DMS114 treated with DMSO at 0.1 percent for 48 hours (cell line): ENCODE measurements at regions not wholly inside any gene's neighbourhood (a gene's known extent, or its start where the extent isn't known, plus 50 kb on each side); places are given as distances from the start of the nearest gene placed in this dataset.
"Not testable (repeated sequence)": the region's sequence is repeated elsewhere in the genome, so short reads cannot be mapped to it uniquely, and the experiment has no call there.

Experiments used
- DNase-seq: peaks from one replicate; lab custom pipeline; 2025; ENCODE audit not compliant: unreplicated experiment; lab: John Stamatoyannopoulos, UW

DNA sequence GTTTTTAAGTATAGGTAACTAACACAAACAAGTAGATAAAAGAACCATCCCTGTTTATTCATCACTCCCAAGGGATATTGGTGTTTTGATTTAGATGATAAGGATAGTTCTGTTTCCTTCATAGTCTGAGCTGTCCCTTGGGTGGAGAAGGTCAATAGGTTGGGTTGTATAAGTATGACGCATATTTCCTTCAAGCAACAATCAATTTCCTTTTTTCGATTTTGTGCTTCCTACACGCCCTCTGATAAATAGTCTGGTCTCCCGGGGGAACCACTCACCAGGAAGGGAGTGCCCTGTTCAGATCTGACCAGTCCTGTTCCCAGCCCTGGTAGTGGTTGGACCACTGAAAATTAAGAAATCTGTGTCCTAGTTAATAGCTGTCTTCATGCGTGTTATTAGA is 378.8 kb upstream of the FAR2 start:
- no peak for DNase-seq

DNA sequence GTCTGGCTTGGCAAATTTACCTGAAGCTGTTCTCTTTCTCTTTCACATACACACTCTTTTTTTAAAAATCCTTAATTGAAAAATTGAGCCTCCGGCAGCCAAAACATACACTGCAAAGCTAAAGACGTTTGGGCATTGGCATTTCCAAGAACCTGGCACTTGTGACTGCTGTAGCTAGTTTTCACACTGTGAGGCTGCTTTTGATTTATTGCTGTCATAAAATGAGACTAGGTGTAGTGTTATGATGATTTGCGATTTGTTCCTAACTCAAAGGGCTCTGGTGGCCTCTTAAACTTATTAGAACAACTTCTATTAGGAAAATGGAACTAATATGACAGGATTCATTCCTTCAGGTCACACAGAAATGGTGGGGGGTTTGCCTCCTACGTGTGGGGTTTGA is 377.1 kb upstream of the FAR2 start:
- no peak for DNase-seq

DNA sequence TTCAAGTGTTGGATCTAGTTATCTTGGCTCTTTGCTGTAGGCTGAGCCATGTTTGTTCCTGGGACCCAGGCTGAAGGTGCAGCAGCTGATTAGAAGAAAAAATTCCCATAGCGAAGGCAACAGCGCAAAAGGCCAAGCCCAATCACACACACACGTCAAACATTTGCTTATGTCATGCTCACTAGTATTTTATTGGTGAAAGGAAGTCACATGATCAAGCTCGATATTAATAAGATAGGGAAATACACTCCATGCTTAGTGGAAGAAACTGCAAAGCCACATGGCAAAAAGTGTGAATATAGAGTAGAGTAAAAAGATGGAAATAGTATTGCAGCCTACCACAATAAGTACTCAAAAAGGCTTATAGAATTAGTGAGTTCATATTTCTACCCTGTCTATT is 373.5 kb upstream of the FAR2 start:
- DNase-seq, result no peak

DNA sequence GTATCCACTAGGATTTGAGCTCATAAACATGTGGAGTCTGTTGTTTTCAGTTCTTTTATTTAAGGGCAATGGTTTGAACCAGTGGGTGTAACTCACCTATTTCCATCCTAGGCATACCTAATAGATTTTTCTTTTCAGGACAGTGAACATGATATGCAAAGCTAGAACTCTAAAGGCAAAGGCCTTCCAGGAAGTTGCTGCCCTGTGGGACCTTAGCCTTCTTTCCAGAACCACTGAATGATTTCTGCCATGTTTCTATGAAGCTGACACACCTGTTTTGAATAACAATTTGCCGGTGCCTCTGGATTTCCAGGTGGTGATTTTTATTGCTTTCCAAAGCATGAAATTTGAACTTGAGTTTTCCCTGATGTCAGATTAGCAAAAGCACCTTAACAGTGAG is 372.9 kb upstream of the FAR2 start:
- no peak for DNase-seq

DNA sequence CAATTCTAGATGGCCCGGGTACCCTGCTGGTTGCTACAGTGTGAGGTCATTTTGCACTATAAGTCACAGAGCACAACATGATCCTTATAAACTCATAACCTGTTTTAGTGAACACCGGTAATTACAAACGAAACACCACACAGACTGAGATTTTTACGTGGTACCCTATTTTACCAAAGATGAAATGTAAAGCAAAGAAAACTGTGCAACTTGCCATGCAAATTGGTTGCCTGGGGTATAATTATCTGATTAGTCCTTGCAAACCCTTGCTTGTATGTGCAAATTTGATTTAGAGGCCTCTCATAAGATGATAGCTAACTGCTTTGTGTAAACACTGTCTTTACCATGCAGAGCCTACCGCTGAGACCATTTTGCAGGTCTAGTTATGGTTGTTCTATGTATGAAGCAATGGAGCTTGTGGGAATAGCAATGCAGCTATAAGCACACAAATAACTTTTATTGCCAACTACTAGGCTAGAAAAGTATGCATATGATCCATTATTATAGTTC is 372.1 kb upstream of the FAR2 start:
- no peak for DNase-seq

DNA sequence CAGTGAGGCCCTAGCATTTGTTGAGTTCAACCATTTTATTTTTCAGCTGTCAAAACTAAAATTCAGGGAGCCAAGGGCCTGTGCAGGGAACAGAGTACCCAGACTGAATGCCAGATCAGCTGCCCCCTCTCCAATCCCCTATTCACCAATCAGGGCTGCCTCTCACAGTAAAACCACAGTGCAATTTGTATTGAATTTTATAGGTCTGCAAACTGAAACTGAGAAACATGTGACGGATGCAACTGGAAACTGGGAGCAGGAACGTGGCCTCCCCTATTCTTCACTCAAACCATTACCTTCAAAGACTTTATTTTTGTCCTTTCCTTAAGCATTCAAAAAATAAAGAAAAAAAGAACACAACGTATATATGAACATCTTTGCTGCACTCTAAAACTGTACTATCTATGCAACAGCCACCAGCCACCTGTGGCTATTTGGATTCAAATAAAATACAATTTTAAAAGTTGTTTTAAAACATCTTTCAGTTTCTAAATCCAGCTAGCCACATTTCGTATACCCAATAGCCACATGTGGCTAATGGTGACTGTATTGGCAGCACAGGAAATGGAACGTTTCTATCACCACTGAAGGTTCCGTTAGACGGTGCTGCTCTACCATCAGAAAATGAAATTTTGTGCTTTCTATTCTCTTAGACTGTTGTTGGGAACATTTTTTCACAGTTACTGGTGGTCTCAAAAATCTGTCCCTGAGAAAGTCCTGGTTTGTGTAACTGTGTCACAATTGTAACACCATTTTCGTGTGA is 371.3 kb upstream of the FAR2 start:
- no peak for DNase-seq

DNA sequence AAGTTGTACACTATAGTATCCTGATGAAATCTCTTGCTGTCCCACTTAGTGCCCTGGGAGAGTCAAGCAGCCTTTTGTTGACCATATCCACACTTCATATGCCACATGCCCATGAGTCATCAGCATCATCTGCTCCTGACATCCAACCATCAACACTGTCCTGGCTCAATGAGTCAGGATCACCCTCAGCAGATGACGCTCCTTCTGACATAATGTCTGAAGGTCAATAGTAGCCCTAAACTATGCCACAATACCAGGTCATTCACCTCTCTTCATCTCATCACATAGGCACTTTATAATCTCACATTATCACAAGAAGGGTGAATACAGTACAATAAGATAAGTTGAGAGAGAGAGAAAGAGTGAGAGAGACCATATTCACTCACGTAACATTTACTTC is 369.0 kb upstream of the FAR2 start:
- DNase-seq, result no peak

DNA sequence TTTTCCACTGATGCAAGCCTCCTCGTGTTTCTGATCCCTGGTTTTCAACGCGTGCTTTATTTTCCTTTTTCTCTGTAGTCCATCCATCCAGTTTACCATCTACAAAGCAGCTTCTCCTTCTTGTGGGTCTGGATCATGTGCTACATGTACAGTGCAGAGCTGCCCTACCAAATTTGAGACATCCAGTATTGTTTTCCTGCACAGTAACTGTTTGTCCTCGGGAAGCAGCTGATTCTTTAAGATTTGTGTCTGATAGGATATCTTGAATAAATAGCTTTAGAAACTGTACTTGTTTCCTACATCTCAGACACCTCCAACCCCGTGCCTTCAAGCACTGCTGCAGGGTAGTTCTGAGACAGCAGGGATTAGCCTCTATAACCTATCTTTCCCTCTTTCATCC is 368.1 kb upstream of the FAR2 start:
- no peak for DNase-seq

DNA sequence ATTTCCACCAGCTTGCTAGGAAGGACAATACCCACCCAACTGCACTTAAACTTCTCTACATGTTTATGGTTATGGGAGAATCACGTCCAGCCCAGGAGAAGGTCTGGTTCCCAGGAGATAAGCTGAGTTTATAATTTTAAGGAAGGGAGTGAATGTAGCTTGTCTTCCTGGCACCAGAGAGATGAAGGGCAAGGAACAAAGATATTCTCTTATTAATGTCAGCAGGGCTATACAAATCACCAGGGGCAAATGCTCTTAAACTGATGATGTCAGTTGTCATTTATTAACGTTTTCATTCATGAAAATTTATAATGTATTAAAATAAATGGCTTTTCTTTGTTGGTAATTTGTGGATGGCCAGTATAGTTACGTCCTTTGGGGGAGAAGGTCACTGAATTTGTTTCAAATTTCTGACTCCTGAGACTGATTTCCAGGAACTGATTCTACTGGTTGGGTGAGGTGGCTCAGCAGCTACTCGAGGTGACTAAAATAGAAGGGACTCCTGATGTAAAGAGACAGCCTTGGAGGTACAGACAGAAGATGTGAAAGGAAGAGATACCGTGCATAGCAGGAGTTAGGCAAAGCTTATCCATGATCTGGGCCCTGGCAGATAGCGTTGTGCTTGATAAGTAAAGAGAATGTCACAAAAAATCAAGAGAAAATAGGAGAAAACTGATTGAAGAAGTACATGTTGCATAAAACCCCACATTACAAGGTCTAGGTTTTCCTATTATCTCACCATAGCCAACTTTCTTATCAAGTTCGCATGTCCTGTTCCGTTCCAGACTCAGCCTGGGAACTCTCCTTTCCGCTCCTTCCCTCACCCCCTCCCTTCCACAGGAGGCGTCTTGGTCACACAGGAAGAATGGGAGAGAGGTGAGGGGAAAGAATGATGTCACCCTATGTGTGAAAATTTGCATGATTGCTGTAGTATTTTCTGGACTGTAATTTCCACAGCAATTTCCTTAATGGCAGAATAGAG is 367.1 kb upstream of the FAR2 start:
- no peak for DNase-seq

DNA sequence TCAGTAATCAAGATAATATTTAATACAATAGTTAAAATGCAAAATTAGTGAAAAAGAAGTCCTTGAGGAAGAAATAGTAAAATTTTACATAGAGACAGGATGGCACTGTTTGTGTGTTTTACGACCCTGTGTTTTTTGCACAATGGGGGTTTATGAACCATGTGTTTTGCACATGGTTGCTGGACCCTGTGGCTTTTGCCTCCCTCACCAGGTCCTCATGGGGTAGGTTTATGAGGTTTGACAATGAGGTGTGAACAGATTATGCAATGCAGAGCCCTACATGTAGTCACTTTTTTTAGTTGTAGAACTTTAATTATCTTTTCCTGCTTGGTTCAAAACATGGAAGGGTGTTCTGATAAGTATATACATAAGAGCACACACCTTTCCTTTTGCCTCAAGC is 366.3 kb upstream of the FAR2 start:
- DNase-seq, result no peak

DNA sequence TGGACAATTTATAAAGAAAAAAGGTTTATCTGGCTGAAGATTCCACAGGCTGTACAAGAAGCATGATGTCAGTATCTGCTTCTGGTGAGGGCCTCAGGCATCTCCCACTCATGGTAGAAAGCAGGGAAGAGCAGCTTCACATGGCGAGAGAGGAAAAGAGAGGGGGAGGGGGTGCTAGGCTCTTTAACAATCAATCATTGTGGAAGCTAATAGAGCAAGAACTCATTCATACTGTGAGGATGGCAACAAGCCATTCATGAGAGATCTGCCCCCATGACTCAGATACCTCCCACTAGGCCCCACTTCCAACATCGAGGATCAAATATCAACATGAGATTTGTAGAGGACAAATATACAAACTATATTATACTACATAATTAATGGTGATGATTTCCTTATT is 361.9 kb upstream of the FAR2 start:
- DNase-seq, result no peak

DNA sequence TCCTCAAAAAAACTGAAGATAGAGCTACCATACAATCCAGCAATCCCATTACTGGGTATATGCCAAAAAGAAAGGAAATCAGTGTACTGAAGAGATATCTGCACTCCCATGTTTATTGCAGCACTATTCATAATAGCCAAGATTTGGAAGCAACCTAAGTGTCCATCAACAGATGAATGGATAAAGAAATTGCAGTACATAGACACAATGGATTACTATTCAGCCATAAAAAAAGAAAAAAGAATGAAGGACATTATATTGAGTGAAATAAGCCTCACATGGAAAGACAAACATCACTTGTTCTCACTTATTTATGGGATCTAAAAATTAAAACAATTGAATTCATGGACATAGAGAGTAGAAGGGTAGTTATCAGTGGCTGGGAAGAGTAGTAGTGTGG is 360.8 kb upstream of the FAR2 start:
- DNase-seq, result not testable (repeated sequence)

DNA sequence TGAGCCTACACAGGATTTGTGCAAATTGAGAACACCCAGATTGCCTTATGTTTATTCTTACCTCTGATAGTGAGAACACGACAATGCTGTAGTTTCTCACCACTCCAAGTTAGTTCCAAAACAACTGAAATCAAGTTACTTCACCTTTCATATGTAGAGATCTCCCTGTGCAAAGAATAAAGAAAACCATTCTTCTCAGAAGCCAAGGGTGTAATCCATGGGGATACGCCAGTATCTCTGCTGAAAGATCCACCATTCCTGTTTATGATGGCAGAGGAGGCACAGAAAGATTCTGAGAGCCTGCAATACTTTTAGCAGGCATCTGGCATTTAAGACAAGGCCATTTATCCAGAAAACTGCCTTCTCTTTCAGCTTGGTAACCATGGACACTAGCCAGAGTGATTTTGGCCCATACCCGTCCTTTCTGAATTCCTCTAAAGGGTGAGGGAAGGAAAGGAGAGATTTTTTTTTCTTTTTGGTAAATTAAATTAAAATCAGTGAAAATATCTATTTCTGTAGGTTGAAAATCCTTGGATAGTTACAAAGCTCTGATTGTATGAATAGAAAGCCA is 355.4 kb upstream of the FAR2 start:
- no peak for DNase-seq

DNA sequence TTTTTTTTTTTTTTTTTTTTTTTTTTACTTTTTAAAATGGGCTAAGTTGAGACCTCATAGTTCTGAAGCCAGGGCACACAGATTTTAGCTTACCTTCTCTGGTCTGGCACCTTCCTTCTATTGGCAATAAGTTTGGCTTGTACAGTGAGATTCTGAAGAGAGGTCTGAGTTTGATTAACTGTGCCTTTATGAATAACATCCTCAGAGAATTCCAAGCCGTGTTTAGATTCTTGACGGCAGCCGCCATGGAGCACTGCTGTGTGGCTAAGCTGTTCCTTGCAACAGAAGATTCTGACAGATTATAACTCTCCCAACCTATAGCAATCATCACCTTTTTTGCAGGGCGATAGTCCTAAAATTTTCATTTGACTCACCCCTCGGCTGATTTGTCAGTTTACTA is 354.9 kb upstream of the FAR2 start:
- DNase-seq, result no peak

DNA sequence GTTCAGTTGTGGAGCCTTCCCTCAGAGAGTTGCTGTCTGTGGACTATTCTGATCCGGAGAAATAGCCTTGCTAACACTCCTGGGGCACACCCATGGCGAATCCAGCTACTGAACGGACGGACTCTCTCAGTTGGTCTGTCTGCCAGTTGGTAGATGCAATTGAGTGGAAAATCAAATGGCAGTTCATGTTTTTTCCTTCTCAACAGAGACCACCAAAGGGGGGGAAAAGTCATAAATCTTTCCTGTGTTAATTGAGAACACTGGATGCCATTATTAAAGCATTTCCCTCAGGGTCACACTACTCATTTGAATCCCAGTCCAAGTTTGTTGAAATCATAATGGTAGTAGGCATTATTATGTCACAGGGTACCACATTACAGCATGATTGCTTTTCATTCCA is 354.3 kb upstream of the FAR2 start:
- DNase-seq, result no peak

DNA sequence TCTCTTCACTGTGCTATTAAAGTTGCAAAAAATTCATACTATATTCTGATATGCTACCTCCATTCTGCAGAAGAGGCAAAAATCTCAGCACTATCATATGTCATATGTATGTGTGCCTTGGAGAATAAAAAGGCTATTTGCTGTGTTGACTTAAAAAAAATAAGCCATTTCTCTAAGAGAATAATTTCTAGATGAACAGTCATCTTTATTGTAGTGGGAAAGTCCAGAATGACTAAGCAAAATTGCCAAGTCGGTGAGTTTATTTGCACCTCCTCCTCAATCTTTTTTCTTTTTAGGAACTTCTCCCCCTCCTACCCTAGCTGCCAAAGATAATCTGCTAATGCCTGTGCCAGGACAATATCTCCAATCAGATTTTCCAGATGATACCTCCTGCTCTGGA is 353.8 kb upstream of the FAR2 start:
- no peak for DNase-seq

DNA sequence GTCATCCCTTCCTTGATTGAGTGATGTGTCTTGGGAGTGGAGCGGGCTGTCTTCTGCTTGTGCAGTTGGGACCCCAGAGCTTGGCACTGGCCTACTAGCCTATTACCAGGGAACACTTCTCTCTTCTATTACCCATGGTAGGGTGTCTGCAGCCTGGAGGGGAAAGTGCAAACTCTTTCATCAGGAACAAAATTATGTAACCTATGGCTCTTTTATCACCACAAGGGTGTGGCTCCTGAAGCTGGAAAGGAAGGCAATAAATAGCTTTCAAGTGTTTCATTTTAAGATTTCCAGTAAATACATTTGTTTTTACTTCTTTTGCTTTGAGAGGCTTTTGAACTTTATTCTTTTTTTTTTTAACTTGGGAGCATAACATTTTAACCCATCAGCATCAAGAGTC is 349.7 kb upstream of the FAR2 start:
- no peak for DNase-seq

DNA sequence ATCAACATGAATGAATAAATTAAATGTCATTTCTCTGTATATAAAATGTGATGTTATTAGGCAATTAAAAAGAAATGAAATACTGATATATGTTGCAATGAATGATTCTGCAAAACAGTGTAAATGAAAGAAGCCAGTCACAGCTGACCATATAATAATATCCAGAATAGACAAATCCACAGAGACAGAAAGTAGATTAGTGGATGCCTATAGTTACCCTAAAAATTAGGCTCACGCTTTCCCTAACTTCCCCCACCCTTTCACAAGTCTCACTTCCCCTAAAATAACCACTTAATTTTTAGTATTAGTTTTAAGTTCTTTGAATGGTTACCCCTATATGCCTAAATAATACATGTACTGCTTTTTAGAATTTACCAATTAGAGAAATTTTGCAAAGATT is 348.9 kb upstream of the FAR2 start:
- DNase-seq, result no peak

DNA sequence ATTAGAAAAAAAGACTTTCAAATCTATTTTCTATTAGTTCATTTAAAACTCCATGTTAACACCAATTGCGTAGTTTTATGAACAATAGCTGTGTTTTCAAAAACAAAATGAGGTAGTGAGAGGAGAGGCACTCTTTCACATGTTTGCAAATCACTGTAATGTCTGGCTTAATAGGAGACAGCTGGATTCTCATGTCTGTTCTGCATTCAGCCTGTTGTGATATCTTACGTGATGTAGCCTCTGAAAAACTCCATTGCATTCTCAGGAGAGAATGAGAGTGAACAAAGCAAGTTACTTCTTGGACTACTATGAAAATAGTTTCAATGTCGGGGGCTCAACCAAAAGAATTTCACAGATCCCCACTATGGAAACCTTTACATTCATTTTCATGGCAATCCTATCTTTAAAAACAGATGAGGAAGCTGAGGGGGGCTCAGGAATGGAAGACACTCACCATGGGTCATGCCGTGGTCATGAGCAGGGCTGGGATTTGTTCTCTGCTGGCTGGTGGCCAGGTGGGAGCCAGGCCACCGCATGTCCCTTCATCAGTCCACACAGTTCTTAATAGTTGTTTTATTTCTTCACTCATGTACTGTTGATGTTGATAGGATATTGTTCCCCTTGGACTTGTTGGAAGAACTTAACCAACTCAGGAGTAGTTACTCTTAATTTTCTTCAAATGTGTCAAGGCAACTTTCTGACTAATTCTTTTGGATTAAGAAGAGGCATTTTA is 346.2 kb upstream of the FAR2 start:
- DNase-seq, result no peak

DNA sequence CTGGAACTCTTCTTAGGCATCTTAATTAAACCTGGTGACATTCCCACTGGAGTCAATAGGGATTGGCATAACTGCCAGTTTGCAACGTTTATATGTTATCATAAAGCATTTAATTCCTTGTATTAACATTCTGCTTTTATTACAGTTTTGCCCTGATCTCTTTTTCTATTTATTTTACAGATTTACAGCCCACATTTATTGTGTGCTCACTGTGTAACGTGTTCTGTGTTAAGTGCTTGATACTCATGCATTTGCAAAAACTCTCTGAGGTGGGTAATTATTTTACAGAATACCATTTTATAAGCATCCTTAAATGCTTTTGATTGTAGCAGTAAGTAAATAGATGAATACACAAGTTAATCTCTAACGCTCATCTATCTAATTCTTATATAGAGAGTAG is 341.5 kb upstream of the FAR2 start:
- no peak for DNase-seq

DNA sequence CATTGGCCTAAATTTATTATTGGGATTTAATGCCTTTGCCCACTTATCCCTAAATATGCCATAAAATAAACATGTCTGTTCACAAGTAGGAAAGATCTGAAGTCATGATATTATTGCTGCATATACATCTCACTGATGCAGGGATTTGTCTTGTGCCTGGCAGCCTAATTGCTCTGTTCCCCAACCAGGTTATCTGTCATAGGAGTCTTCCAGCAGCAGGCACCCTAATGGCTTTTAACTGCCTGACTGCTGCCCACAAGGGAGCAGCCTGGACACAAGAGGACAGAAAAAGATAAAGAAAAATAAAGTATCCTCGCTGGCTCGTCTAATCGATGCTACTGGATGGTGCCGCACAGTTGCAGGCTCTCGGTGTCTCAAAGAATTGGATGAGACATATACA is 337.6 kb upstream of the FAR2 start:
- no peak for DNase-seq
